ELR (cell line): ENCODE measurements at regions not wholly inside any gene's neighbourhood (a gene's known extent, or its start where the extent isn't known, plus 50 kb on each side); places are given as distances from the start of the nearest gene placed in this dataset.

Experiments used
- DNase-seq: peaks from one replicate; pipeline ENCODE4 v3.0.0-alpha.2; 2015; ENCODE audit warnings: low read depth

GRCh38 chr12:124517260-124518050 is 50.0 kb downstream of the NCOR2 start:
- peak; percentile 38 for DNase-seq

GRCh38 chr12:124516850-124517249 is 50.6 kb downstream of the NCOR2 start:
- no peak for DNase-seq

- DNase-seq = no peak
These were observed 51.4 kb downstream of the NCOR2 start for GRCh38 chr12:124515981-124516380.

- DNase-seq = no peak
These were observed 52.1 kb downstream of the NCOR2 start for GRCh38 chr12:124514996-124515932.

GRCh38 chr12:124514145-124514995 is 53.0 kb downstream of the NCOR2 start:
- no peak for DNase-seq

GRCh38 chr12:124513297-124513867 is 54.0 kb downstream of the NCOR2 start:
- DNase-seq = peak; percentile 27

GRCh38 chr12:124512667-124513296 is 54.6 kb downstream of the NCOR2 start:
- peak; percentile 98 for DNase-seq

GRCh38 chr12:124511259-124511985 is 56.0 kb downstream of the NCOR2 start:
- DNase-seq = no peak

- DNase-seq = peak; percentile 13
These were observed 57.0 kb downstream of the NCOR2 start for GRCh38 chr12:124510301-124510970.

GRCh38 chr12:124509676-124510300 is 57.6 kb downstream of the NCOR2 start:
- DNase-seq = peak; percentile 70

GRCh38 chr12:124509300-124509675 is 58.1 kb downstream of the NCOR2 start:
- DNase-seq = peak; percentile 18

GRCh38 chr12:124508381-124509079 is 58.9 kb downstream of the NCOR2 start:
- peak; percentile 46 for DNase-seq

GRCh38 chr12:124507188-124508109 is 60.0 kb downstream of the NCOR2 start:
- DNase-seq = no peak

GRCh38 chr12:124506832-124507153 is 60.6 kb downstream of the NCOR2 start:
- DNase-seq = no peak

- DNase-seq = no peak
These were observed 61.1 kb downstream of the NCOR2 start for GRCh38 chr12:124506145-124506831.

GRCh38 chr12:124505001-124505818 is 62.2 kb downstream of the NCOR2 start:
- no peak for DNase-seq
